HT1080 (cell line): ENCODE measurements at regions not wholly inside any gene's neighbourhood (a gene's known extent, or its start where the extent isn't known, plus 50 kb on each side); places are given as distances from the start of the nearest gene placed in this dataset.
"Not testable (repeated sequence)": the region's sequence is repeated elsewhere in the genome, so short reads cannot be mapped to it uniquely, and the experiment has no call there.

Source experiments
- DNase-seq: peaks from one replicate; pipeline ENCODE4 v3.0.0-alpha.2; 2015; ENCODE audit warnings: low read depth

- no peak for DNase-seq
Observed at GRCh38 chr10:65710306-65710705, 1215.5 kb upstream of the LRRTM3 start.

DNA sequence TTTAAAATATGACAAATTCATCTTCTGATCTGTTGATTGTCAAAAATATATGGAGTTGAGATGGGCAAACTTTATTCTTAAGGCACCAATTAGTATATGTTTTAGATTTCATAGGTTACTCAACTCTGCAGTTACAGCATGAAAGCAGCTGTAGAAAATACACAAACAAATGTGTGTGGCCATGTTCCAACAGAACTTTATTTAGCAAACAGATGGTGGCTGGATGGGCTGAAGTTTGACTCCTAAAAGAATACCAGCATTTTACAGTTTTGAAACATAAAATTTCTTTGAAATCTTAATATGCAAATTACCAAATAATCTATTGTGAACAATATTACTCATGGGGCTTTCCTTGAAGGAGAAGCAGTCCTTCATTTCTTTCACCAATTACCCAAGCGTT is 1206.0 kb upstream of the LRRTM3 start:
- no peak for DNase-seq

DNA sequence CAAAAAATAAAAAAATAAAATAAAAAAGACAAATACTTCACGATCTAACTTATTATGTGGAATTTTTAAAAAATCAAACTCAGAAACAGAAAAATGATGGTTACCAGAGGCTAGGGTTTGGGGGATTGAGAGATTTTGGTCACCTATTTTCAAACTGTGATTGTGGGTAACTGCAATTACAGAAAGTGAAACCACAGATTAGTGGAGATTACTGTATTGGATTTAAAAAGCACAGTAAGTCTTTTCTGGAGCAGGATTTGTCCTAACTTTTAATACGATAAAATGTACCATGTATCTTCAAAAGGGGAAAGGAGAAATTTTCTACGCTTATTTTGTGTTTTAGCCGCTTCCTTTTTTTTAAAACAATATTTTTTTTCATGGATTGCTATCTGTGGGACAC is 1204.9 kb upstream of the LRRTM3 start:
- no peak for DNase-seq

DNA sequence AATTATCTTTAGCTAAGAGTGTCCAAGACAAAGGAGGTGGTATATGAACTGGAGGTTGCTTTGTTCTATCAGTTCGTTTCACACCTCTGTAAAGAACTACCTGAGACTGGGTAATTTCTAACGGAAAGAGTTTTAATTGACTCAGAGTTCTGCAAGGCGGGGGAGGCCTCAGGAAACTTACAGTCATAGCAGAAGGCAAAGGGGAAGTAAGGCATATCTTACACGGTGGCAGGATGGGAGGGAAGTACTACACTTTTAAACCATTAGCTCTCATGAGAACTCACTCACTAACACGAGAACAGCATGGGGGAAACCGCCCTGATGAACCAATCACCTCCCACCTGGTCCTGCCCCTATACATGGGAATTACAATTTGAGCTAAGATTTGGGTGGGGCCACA is 1202.3 kb upstream of the LRRTM3 start:
- DNase-seq = no peak

DNA sequence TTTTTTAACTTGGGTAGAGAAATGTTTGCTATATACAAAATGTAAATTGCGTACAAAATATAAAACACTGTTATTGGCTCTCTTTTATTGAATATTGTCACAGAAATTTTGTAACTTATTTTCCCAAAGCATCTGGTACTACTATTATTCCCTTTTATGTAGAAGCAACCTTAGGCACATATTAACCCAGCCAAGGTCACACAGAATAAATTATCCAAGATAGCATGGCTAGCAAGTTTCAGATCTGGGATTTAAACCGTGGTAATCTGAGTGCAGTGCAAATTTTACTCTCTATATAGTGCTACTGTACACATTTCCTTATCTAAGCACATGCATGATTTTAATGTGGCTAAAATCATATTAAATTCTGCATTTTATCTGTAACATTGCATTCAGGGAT is 1190.5 kb upstream of the LRRTM3 start:
- DNase-seq = no peak

- DNase-seq = no peak
Observed at GRCh38 chr10:65742906-65743305, 1182.9 kb upstream of the LRRTM3 start.

DNA sequence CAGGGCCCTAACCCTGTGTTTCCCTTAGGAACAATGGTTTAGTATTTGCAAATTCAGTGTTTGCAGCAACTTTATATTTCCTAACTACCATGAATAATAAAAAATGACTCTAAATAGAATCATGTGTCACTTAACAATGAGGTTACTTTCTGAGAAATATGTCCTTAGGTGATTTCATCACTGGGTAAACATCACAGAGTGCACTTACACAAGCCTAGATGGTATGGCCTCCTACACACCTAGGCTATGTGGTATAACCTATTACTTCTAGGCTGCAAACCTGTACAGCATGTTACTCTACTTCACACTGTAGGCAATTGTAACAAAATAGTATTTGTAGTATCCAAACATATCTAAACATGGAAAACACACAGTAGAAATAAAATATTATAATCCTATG is 1174.6 kb upstream of the LRRTM3 start:
- DNase-seq = no peak

DNA sequence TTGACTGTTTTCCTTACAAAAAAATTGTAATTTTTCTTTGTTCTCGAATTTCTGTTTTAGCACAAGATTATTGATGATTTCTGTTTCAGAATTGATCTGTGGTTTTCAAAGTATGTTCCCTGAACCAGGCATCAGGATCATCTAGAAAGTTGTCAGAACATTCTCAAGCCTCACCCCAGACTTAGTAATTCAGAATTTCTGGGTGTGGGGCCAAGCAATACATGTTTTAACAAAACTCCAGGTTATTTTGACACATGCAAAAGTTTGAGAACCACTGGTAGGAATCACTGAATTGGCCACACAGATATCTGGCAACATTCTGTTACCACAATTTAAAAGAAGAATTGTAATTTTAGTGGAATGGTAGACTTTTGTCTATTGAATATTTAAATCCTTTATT is 1173.9 kb upstream of the LRRTM3 start:
- no peak for DNase-seq

GRCh38 chr10:65753532-65753931 is 1172.3 kb upstream of the LRRTM3 start:
- no peak for DNase-seq

DNA sequence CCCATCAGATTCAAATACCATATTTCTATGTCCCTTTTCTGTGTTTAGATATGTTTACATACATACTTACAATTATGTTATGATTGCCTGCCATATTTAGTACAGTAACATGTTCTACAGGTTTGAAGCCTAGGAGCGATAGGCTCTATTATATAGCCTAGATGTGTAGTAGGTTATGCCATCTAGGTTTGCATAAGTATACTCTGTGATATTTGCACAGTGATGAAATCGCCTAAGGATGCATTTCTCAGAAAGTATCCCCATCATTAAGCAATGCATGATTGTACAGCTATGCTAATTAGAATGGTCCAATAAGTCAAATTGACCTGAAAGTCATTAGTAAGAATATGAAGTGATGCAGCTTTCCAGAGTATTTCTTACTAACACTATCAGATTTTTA is 1171.7 kb upstream of the LRRTM3 start:
- DNase-seq = no peak

DNA sequence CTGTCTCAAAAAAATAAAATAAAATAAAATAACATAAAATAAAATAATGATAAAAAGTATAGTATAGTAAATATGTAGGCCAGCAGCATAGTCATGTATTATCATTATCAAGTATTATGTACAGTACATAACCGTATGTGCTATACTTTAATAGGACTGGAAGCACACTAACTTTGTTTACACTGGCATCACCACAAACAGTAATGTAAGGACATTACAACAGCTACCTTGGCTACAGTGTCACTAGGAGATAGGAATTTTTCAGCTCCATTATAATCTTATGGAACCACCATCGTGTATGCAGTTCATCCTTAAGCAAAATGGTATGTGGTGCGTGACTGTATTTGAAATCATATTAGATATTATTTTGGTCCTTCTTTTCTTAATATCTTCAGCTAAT is 1163.5 kb upstream of the LRRTM3 start:
- no peak for DNase-seq

- DNase-seq = no peak
Observed at GRCh38 chr10:65765006-65765541, 1160.8 kb upstream of the LRRTM3 start.

DNA sequence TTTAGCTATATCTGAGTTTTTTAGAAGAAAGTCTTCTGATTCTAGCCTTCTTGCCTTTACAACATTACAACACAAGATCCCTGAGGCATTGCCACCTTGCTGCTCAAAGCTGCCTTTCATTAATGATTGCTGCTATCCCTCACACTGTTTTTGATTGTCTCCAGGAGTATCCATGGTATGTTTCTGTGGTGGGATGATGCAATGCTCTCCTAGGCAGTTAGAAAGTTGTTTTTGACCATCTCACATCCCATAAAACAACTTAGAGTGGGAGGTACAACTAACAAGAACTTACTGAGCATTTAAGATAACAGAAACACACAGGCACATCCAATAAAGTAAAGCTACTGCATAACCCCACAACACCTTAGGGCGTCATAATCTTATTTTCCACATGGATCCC is 1156.0 kb upstream of the LRRTM3 start:
- DNase-seq = peak; percentile 2

DNA sequence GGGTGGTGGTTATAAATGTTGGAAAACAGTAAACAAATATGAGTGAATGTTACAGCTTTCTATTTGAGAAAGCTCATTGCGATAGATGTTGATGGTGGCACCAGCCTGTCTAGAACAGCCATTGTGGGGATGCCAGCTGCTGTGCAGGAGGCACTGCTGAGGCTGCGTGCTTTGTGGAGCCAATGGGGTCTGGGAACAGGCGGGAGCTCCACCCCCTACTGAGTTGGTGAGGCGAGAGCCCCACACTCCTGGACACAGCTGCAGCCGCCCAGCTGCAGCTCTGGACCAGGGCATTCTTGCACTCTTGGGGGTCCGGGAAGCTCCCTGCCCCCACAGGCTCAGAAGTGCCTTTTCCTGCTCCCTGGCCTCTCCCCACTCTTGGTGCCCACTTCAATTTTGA is 1147.1 kb upstream of the LRRTM3 start:
- no peak for DNase-seq

DNA sequence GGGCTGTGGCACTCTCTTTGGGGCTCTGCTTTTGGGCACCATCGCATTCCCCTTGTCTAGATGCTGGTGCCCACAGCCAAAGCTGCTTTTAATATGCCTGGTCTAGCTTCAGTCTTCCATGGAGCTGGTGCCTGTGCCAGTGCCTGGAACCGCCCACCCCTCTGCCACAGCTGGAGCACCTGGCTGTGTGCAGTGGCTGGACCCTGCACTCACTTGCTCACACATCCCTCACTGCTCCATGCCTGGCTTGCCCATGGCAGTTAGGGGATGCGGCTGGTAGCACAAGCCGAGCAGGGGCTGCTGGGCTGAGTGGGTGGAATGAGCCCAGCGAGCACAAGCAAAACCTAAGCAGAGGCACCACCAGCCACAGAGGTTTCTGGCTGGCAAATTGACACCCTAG is 1145.9 kb upstream of the LRRTM3 start:
- no peak for DNase-seq

DNA sequence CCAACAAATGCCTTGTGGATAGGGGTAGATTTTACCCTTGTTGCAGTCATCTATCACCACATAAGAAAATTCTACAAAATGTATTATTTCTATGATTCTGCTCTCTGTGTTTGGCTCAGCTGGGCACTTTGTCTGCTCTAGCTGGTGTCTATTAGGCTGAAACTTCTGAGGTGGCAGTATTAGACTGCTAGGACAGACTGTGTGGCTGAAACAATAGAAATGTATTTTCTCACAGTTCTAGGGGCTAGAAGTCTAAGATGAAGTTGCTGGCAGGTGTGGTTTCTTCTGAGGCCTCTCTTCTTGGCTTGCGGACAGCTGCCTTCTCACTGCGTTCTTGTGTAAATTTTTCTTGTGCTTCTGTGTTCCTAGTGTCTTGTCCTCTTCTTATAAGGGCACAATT is 1139.6 kb upstream of the LRRTM3 start:
- DNase-seq = no peak

DNA sequence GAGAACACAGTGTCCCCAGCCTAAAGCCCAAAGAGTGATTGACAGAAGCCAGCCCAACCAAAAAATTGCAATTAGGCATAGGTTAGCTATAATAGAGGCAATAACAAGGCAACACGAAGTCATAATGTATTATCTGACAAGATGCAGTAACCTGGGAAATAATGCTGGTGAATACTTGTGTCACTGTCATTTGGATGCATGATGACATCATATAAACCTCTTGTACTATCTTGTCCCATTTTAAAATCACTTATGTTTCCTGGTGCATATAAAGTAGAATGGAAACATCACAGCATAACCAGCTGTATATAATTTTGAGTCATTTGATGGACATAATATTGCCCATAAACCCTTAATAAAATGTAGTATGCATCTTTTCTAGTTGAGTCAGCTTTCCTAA is 1138.3 kb upstream of the LRRTM3 start:
- DNase-seq = no peak

- DNase-seq = no peak
Observed at GRCh38 chr10:65788271-65788670, 1137.6 kb upstream of the LRRTM3 start.

GRCh38 chr10:65791979-65792378 is 1133.9 kb upstream of the LRRTM3 start:
- no peak for DNase-seq

- DNase-seq = peak; percentile 3
Observed at GRCh38 chr10:65793738-65794425, 1132.0 kb upstream of the LRRTM3 start.

GRCh38 chr10:65794861-65795260 is 1131.0 kb upstream of the LRRTM3 start:
- not testable (repeated sequence) for DNase-seq

DNA sequence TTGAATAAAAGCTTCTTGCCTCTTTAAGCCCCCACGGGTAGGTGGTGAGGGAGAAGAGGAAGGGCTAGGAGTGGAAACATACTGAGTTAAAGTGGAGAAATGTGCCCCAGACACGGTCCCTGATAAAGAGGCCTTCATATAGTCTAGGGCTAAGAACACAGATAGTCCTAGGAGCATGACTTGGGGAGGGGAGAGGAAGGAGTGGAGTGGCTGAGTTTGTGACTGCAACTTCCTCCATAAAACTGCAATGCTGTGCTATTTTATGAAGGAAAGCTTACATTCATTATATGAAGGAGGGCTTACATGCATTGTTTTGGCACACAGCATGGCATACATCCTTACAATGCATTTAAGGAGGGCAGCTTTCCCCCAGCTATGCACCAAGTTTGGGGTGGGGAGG is 1129.4 kb upstream of the LRRTM3 start:
- no peak for DNase-seq

DNA sequence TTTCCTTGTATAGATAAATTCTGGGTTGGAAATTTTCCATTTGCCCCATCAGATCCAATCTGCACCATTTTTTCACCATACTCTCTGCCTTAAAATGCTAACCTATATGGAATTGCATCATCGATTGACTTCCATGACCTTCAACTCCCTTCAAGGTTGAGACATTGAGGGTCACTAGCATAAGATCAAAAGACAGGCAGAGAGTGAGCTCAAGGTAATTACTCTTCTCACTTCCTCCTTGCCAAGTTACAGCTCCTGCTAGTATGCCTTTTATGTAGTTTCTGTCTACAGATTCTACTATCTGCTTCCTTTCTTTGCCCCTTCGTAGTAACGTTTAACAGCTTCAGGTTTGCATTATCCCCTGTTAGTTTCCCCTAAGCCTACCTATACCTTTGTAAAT is 1127.7 kb upstream of the LRRTM3 start:
- no peak for DNase-seq

GRCh38 chr10:65802391-65802790 is 1123.4 kb upstream of the LRRTM3 start:
- no peak for DNase-seq
